ENCODE measurements at regions not wholly inside any gene's neighbourhood (a gene's known extent, or its start where the extent isn't known, plus 50 kb on each side); places are given as distances from the start of the nearest gene placed in this dataset.

GRCh38 chr16:51592535-51593300 is 441.6 kb upstream of the SALL1 start:
- no peak for TF ChIP-seq CTCF (IDR thresholded peaks at IDR 0.05)
- no peak for TF ChIP-seq ZFX (IDR thresholded peaks at IDR 0.05; ENCODE audit: borderline replicate concordance)
